Osteoblast (primary cell): ENCODE measurements at regions not wholly inside any gene's neighbourhood (a gene's known extent, or its start where the extent isn't known, plus 50 kb on each side); places are given as distances from the start of the nearest gene placed in this dataset.

Experiments
- DNase-seq: peaks from one replicate; pipeline ENCODE4 v3.0.0; 2011; ENCODE audit warnings: low spot score, mixed read lengths; ENCODE audit not compliant: insufficient read length; ENCODE audit errors: missing footprints
- H2AFZ ChIP-seq: 2 replicates; pipeline ENCODE4 v1.6.0; 2011; ENCODE audit warnings: mild to moderate bottlenecking, low read length
- H3K27ac ChIP-seq: 2 replicates; pipeline ENCODE4 v1.5.1; 2011; ENCODE audit warnings: mild to moderate bottlenecking, low read depth, low read length, moderate library complexity
- H3K27me3 ChIP-seq: 2 replicates; pipeline ENCODE4 v1.6.0; 2012; ENCODE audit warnings: mild to moderate bottlenecking, control low read depth, inconsistent platforms, low read length, moderate library complexity; ENCODE audit not compliant: insufficient read depth
- H3K36me3 ChIP-seq: 2 replicates; pipeline ENCODE4 v1.5.1; 2011; ENCODE audit warnings: mild to moderate bottlenecking, low read length, control low read depth, moderate library complexity; ENCODE audit not compliant: insufficient read depth
- H3K4me1 ChIP-seq: 2 replicates; pipeline ENCODE4 v1.5.1; 2011; ENCODE audit warnings: mild to moderate bottlenecking, low read length, control low read depth, moderate library complexity; ENCODE audit not compliant: insufficient read depth
- H3K4me2 ChIP-seq: 2 replicates; pipeline ENCODE4 v1.6.0; 2011; ENCODE audit warnings: mild to moderate bottlenecking, low read length; ENCODE audit not compliant: insufficient read depth
- H3K4me3 ChIP-seq: fragments of 200-600 bp; sonication (generic); 3 replicates; pipeline ENCODE4 v1.5.1; 2012; ENCODE audit warnings: mild to moderate bottlenecking, low read length, inconsistent platforms; ENCODE audit not compliant: insufficient read depth
- H3K79me2 ChIP-seq: 2 replicates; pipeline ENCODE4 v1.6.0; 2012; ENCODE audit warnings: mild to moderate bottlenecking, low read length, control low read depth, inconsistent platforms; ENCODE audit not compliant: insufficient read depth
- H3K9me3 ChIP-seq: 2 replicates; pipeline ENCODE4 v1.5.1; 2011; ENCODE audit warnings: low read depth, low read length, control low read depth
- H4K20me1 ChIP-seq: 2 replicates; pipeline ENCODE4 v1.6.0; 2012; ENCODE audit warnings: mild to moderate bottlenecking, low read length, control low read depth; ENCODE audit not compliant: insufficient read depth
- TF ChIP-seq, protein P1 (sequence below): IDR thresholded peaks from 2 replicates; pipeline ENCODE4 v1.5.1; 2011; ENCODE audit warnings: mild to moderate bottlenecking, low read depth, low read length, moderate library complexity; ENCODE audit errors: extremely low read depth

DNA sequence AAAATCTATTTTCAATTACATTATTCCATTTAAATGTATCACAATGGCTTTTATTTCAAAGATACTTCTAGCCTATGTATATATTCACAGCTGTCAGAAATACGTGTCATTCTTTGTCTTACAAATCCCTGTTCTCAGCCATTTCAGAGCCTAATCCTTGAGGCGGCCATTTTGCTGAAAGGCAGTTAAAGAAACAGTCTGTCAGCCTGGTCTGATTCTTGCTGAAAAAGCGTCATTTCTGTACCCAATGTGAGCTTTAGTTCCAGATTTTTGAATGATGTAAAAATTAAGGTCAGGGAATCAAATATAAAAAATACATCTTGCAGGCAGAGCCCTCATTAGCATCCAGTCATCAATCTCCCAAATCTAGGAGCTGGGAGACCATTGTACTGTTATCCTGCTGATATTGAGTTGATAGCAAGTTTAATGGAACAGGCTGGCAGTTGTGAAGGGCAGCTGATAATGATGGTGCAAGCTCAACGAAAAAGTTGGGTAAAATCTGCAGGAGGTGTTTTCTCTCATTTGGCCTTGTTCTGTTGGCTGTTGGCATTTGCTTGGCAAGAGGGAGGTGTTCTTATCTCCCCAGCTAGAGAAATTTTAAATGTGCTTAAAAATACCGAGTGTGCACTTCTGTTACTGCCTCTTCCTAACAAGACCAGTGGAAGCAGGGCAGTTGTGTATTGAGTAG, 314.8 kb downstream of the SOX4 start:
- no peak overlapping the region for H3K27ac ChIP-seq

DNA sequence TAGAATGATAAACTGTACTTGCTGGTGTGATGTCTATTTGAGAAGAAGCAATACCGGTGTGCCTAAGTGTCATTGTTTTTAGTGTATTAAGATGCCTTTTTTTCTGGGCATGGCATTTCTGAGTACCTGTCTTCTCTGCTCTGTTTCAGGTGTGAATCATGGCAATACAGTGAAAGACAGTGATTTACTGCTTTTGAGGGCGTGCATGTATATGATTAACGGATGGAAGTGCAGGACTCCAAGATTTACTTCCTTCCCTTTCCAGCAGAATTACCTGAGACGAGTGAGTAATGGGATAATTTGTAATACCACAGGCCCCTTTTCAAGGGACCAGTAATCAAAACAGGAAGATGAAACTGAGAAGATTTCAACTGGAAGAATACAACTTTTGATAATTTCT, 315.8 kb downstream of the SOX4 start:
- Histone ChIP-seq H2AFZ (no peak overlapping the region), H3K27me3 (no peaks in the 10 kb centered on the region), H3K4me3 (no peak overlapping the region), H3K27ac (no peak overlapping the region), H3K9me3 (no peaks in the 10 kb centered on the region), H3K36me3 (no peaks in the 10 kb centered on the region), H4K20me1 (no peaks in the 10 kb centered on the region), H3K4me1 (no peaks in the 10 kb centered on the region), H3K79me2 (no peaks in the 10 kb centered on the region), H3K4me2 (no peak overlapping the region)
- no peak for DNase-seq
- TF ChIP-seq, protein P1, sequence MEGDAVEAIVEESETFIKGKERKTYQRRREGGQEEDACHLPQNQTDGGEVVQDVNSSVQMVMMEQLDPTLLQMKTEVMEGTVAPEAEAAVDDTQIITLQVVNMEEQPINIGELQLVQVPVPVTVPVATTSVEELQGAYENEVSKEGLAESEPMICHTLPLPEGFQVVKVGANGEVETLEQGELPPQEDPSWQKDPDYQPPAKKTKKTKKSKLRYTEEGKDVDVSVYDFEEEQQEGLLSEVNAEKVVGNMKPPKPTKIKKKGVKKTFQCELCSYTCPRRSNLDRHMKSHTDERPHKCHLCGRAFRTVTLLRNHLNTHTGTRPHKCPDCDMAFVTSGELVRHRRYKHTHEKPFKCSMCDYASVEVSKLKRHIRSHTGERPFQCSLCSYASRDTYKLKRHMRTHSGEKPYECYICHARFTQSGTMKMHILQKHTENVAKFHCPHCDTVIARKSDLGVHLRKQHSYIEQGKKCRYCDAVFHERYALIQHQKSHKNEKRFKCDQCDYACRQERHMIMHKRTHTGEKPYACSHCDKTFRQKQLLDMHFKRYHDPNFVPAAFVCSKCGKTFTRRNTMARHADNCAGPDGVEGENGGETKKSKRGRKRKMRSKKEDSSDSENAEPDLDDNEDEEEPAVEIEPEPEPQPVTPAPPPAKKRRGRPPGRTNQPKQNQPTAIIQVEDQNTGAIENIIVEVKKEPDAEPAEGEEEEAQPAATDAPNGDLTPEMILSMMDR = no peak

More for the DNA sequence above, 314.8 kb downstream of the SOX4 start:
- no peak overlapping the region for H3K4me2 ChIP-seq
- DNase-seq = no peak
- TF ChIP-seq, protein P1 = no peak
- no peaks in the 10 kb centered on the region for H4K20me1 ChIP-seq
- no peak overlapping the region for H3K4me3 ChIP-seq
- no peaks in the 10 kb centered on the region for H3K27me3 ChIP-seq
- H3K4me1 ChIP-seq = no peaks in the 10 kb centered on the region
- no peak overlapping the region for H2AFZ ChIP-seq
- no peaks in the 10 kb centered on the region for H3K36me3 ChIP-seq
- H3K9me3 ChIP-seq = no peaks in the 10 kb centered on the region
- H3K79me2 ChIP-seq = no peaks in the 10 kb centered on the region

DNA sequence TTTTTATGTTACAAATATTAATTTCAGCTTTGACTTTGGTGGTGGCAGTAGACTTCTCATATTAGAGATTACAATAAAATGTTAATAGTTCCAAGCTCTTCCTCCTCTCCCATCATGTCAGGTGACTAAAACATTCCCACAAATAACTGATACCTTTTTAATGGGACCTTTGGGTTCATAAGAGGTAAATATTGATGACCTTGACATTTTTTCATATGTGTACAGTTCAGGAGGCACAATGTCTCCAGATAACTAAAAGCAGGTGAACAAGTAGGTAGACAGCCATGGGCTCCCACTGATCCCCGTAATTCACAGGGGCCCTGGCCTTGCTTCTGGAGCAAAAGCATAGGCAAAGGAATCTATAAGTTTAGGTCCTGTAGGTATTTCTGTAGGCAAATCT, 317.7 kb downstream of the SOX4 start:
- TF ChIP-seq, protein P1 = no peak
- Histone ChIP-seq H3K79me2 (no peaks in the 10 kb centered on the region), H3K4me2 (no peak overlapping the region), H2AFZ (no peak overlapping the region), H4K20me1 (no peaks in the 10 kb centered on the region), H3K36me3 (no peaks in the 10 kb centered on the region), H3K4me1 (peaks cover 7% of the 10 kb centered on the region), H3K9me3 (no peaks in the 10 kb centered on the region), H3K27me3 (no peaks in the 10 kb centered on the region), H3K27ac (no peak overlapping the region), H3K4me3 (no peak overlapping the region)
- no peak for DNase-seq

DNA sequence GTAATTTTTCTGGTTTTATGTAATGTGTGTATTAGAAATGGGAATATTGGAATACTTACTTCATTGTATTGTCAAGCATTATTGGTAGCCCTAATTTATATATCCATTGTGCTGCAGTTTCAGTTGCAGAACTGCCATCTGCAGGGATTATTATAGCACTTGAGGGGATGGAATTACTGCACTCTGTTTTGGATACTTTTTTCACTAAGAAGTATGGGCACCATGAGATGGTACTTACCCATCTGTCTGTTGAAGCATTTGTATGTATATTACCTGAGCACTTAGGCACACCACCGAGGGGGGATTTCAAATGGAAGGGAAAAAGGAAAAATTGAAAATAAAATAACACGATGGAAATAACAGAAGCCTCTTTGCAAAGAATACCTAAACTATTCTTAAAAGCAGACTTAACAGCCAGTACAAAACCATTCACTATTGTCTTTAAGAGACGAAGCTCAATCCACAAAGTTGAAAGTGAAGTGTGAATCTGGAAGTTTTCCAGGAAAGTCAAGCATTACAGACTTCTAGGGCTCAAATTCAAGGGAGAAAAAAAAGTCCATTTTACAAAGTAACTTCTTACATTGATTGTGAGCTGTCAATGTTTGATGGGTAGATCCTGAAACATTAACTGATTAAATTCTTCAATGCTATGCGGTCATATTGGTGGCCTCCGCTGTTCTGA, 318.7 kb downstream of the SOX4 start:
- H3K27me3 ChIP-seq = no peaks in the 10 kb centered on the region
- no peaks in the 10 kb centered on the region for H3K79me2 ChIP-seq
- no peaks in the 10 kb centered on the region for H3K9me3 ChIP-seq
- no peak overlapping the region for H2AFZ ChIP-seq
- H3K36me3 ChIP-seq = no peaks in the 10 kb centered on the region
- TF ChIP-seq, protein P1 = no peak
- H3K4me1 ChIP-seq = peaks cover 10% of the 10 kb centered on the region
- H3K4me2 ChIP-seq = no peak overlapping the region
- no peak overlapping the region for H3K27ac ChIP-seq
- DNase-seq = no peak
- H4K20me1 ChIP-seq = no peaks in the 10 kb centered on the region
- no peak overlapping the region for H3K4me3 ChIP-seq
